A549 (cell line): ENCODE measurements at regions not wholly inside any gene's neighbourhood (a gene's known extent, or its start where the extent isn't known, plus 50 kb on each side); places are given as distances from the start of the nearest gene placed in this dataset.

Experiments
- POLR2A ChIP-seq: IDR thresholded peaks from 2 replicates; pipeline ENCODE4 v1.6.1; 2012; ENCODE audit warnings: mild to moderate bottlenecking, low read length
- RAD21 ChIP-seq, 2 experiments: fragments of >200 bp in 1 of 2; sonication (Bioruptor Twin) in 1 of 2; formaldehyde crosslinking in 1 of 2; IDR thresholded peaks in 1 of 2; conservative IDR thresholded peaks in 1 of 2; 2 replicates in 1 of 2; 3 replicates in 1 of 2; pipeline ENCODE4 v1.6.1; 2012 to 2018; ENCODE audit warnings: inconsistent platforms in 1 of 2
- RFX5 ChIP-seq: fragments of 450-650 bp; IDR thresholded peaks from 2 replicates; pipeline ENCODE4 v1.7.1; 2014; ENCODE audit warnings: antibody characterized with exemption, mild to moderate bottlenecking, moderate library complexity
- ZNF302 ChIP-seq: fragments of 250-450 bp; sonication (Bioruptor Pico); IDR thresholded peaks from 2 replicates; pipeline ENCODE4 v1.9.0; 2021; ENCODE audit warnings: inconsistent platforms, mild to moderate bottlenecking, moderate library complexity
- TF ChIP-seq, protein P1 (sequence below): fragments of >200 bp; sonication (Bioruptor Twin); formaldehyde crosslinking; IDR thresholded peaks from 3 replicates; pipeline ENCODE4 v1.5.1; 2016

- no peak for TF ChIP-seq POLR2A
- TF ChIP-seq, protein P1, sequence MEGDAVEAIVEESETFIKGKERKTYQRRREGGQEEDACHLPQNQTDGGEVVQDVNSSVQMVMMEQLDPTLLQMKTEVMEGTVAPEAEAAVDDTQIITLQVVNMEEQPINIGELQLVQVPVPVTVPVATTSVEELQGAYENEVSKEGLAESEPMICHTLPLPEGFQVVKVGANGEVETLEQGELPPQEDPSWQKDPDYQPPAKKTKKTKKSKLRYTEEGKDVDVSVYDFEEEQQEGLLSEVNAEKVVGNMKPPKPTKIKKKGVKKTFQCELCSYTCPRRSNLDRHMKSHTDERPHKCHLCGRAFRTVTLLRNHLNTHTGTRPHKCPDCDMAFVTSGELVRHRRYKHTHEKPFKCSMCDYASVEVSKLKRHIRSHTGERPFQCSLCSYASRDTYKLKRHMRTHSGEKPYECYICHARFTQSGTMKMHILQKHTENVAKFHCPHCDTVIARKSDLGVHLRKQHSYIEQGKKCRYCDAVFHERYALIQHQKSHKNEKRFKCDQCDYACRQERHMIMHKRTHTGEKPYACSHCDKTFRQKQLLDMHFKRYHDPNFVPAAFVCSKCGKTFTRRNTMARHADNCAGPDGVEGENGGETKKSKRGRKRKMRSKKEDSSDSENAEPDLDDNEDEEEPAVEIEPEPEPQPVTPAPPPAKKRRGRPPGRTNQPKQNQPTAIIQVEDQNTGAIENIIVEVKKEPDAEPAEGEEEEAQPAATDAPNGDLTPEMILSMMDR = no peak
- no peak for TF ChIP-seq ZNF302 (CRISPR knock-in tag)
- no peak for TF ChIP-seq RAD21 (conservative IDR thresholded peaks at IDR 0.05 in 1 of 2, IDR thresholded peaks at IDR 0.05 in 1 of 2)
- TF ChIP-seq RFX5 = no peak
Measured at GRCh38 chr13:103803349-103803748, 737.1 kb upstream of the SLC10A2 start.
